ENCODE measurements at regions not wholly inside any gene's neighbourhood (a gene's known extent, or its start where the extent isn't known, plus 50 kb on each side); places are given as distances from the start of the nearest gene placed in this dataset.

DNA sequence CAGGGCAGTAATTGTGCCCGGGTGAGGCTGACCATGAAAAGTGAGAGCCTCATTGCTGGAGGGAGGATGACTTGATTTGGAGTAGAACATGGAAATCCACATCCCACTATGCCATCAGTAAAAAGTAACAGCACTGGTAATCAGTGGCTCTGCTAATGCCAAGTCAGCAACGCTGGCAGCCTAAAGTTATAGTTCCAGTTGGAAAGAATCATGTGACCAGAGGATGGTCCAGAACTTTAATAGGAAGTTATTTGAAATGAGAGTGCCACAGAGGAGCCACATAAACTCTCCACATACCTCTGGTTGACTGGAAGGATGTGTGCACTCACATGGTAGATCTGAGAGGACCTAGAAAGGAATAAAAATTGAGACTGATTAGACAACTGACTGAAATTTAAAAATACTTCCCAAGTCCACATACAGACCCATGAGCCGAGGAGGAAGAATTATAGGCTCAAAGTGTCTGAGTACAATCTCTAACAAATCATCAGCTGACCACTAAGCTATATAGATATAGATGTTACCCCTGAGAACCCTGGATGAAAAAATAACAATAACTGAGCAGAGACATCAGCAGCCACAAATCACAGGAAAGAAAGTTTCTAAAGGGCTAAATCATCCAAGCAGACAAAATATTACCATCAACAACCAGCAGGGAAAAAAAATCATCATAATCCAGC is 346.8 kb downstream of the STK39 start:
- H3K9me3 ChIP-seq (ENCODE audit: low read length): no peaks in the 10 kb centered on the region
- H3K4me3 ChIP-seq (ENCODE audit: low read length): no peak overlapping the region
- no peaks in the 10 kb centered on the region for H4K20me1 ChIP-seq (ENCODE audit: insufficient read depth)
- TF ChIP-seq REST (IDR thresholded peaks at IDR 0.05; ENCODE audit: borderline replicate concordance): no peak
- TF ChIP-seq CTCF (IDR thresholded peaks at IDR 0.05; ENCODE audit: poor library complexity, severe bottlenecking): no peak
- no peaks in the 10 kb centered on the region for H3K27me3 ChIP-seq (ENCODE audit: insufficient read depth, low read depth, low read length)
- H3K79me2 ChIP-seq (replicated peaks; ENCODE audit: insufficient read depth, low read length): no peaks in the 10 kb centered on the region
- no peak overlapping the region for H3K9ac ChIP-seq (ENCODE audit: low read length)
- H3F3A ChIP-seq (ENCODE audit: insufficient read depth, low read length, poor library complexity, severe bottlenecking): no peaks in the 10 kb centered on the region
- H2AFZ ChIP-seq (ENCODE audit: low read depth, low read length): no peak overlapping the region
- H3K27ac ChIP-seq (ENCODE audit: low read length): no peak overlapping the region
- no peaks in the 10 kb centered on the region for H3K36me3 ChIP-seq (ENCODE audit: insufficient read depth, low read length)
- H3K4me2 ChIP-seq (ENCODE audit: low read length): no peak overlapping the region
- H3K9me2 ChIP-seq (ENCODE audit: insufficient read depth, low read length): no peaks in the 10 kb centered on the region

- Histone ChIP-seq H3K9me2 (ENCODE audit: insufficient read depth, low read length) (no peaks in the 10 kb centered on the region), H2AFZ (ENCODE audit: low read depth, low read length) (no peak overlapping the region), H3K27me3 (ENCODE audit: insufficient read depth, low read depth, low read length) (no peaks in the 10 kb centered on the region), H3K9ac (ENCODE audit: low read length) (no peak overlapping the region), H3K27ac (ENCODE audit: low read length) (no peak overlapping the region), H3K4me3 (ENCODE audit: low read length) (no peak overlapping the region), H3K4me2 (ENCODE audit: low read length) (no peak overlapping the region), H3F3A (ENCODE audit: insufficient read depth, low read length, poor library complexity, severe bottlenecking) (no peaks in the 10 kb centered on the region), H4K20me1 (ENCODE audit: insufficient read depth) (no peaks in the 10 kb centered on the region), H3K9me3 (ENCODE audit: low read length) (no peaks in the 10 kb centered on the region), H3K36me3 (ENCODE audit: insufficient read depth, low read length) (no peaks in the 10 kb centered on the region), H3K79me2 (replicated peaks; ENCODE audit: insufficient read depth, low read length) (no peaks in the 10 kb centered on the region)
- TF ChIP-seq CTCF (IDR thresholded peaks at IDR 0.05; ENCODE audit: poor library complexity, severe bottlenecking) (no peak), EP300 (conservative IDR thresholded peaks at IDR 0.05; ENCODE audit: poor library complexity, severe bottlenecking) (no peak), SMC3 (conservative IDR thresholded peaks at IDR 0.05; ENCODE audit: poor library complexity) (no peak), RAD21 (conservative IDR thresholded peaks at IDR 0.05) (no peak), TAF1 (IDR thresholded peaks at IDR 0.05; ENCODE audit: low read depth) (no peak), MXI1 (conservative IDR thresholded peaks at IDR 0.05; ENCODE audit: poor library complexity, severe bottlenecking) (no peak), REST (IDR thresholded peaks at IDR 0.05; ENCODE audit: borderline replicate concordance) (no peak), POLR2AphosphoS5 (IDR thresholded peaks at IDR 0.05) (no peak), EZH2 (IDR thresholded peaks at IDR 0.05; ENCODE audit: borderline replicate concordance, insufficient read depth, low read length, poor library complexity, severe bottlenecking) (no peak)
Observed at GRCh38 chr2:167898340-167898739, 349.1 kb downstream of the STK39 start.

All from neural cell (in vitro differentiated cells).